ENCODE measurements at regions not wholly inside any gene's neighbourhood (a gene's known extent, or its start where the extent isn't known, plus 50 kb on each side); places are given as distances from the start of the nearest gene placed in this dataset.

DNA sequence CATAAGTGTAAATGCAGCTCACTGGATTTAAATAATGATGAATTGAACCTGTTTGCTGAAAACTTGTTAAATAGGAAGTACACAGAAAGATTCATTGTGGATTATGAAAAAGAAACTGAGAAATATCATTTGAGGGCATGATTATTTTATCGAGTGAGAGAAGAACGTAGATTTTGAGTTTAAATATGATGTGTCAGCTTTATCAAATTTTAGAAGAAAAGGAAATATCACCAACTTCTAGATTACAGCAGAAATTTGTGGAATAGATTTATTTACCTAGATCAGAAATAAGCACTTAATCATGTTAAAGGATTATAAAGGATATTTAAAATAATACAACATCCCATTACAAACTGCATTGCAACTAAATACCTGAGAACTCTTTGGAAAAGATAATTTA lies 315.5 kb downstream of the ZPLD1 start:
- no peak overlapping the region for H3K4me3 ChIP-seq (ENCODE audit: low read depth, low read length)
- TF ChIP-seq, protein P1, sequence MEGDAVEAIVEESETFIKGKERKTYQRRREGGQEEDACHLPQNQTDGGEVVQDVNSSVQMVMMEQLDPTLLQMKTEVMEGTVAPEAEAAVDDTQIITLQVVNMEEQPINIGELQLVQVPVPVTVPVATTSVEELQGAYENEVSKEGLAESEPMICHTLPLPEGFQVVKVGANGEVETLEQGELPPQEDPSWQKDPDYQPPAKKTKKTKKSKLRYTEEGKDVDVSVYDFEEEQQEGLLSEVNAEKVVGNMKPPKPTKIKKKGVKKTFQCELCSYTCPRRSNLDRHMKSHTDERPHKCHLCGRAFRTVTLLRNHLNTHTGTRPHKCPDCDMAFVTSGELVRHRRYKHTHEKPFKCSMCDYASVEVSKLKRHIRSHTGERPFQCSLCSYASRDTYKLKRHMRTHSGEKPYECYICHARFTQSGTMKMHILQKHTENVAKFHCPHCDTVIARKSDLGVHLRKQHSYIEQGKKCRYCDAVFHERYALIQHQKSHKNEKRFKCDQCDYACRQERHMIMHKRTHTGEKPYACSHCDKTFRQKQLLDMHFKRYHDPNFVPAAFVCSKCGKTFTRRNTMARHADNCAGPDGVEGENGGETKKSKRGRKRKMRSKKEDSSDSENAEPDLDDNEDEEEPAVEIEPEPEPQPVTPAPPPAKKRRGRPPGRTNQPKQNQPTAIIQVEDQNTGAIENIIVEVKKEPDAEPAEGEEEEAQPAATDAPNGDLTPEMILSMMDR (IDR thresholded peaks at IDR 0.05; ENCODE audit: insufficient read depth, low read depth, low read length, missing control alignments): no peak
- DNase-seq (ENCODE audit: low read depth): no peak

DNA sequence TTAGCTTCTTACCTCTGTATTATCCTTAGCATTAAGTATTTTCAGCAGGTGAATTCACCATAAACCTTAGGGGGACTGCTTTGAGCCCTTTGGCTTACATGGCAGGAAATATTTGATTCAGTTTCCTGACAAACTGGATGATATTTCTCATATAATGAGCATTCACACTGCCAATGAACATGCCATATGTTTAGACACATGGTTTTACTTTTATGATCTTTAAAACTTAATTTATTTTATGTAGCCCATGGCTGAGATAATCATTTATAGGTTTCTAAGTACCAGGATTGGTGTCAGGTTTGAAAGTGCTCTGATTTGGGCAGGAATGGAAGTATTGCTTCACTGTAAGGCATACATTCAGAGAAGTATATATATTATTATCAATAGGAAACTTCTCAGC lies 319.1 kb downstream of the ZPLD1 start:
- no peak overlapping the region for H3K4me3 ChIP-seq (ENCODE audit: low read depth, low read length)
- TF ChIP-seq, protein P1 (IDR thresholded peaks at IDR 0.05; ENCODE audit: insufficient read depth, low read depth, low read length, missing control alignments): no peak
- DNase-seq (ENCODE audit: low read depth): no peak

GRCh38 chr3:102756706-102757105 lies 321.9 kb downstream of the ZPLD1 start:
- TF ChIP-seq, protein P1 (IDR thresholded peaks at IDR 0.05; ENCODE audit: insufficient read depth, low read depth, low read length, missing control alignments): no peak
- no peak for DNase-seq (ENCODE audit: low read depth)
- H3K4me3 ChIP-seq (ENCODE audit: low read depth, low read length): no peak overlapping the region

DNA sequence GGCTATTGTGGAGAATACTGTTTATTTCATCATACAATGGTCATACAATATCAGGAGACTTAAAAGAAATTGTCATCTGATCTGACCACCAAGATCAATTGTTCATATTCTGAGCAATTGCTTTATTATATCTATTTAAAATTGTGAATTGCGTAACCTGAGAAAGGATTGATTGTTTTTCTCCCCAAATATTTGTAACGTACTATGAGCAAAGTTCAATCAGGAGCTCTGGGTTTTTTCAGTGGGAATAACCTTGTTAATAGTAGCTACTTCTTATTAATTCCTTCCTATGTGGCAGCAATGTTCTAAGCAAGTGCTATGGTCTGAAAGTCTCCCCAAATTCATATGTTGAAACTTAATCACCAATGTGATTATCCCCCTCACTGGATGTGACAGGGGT lies 323.1 kb downstream of the ZPLD1 start:
- DNase-seq (ENCODE audit: low read depth): no peak
- H3K4me3 ChIP-seq (ENCODE audit: low read depth, low read length): no peak overlapping the region
- TF ChIP-seq, protein P1 (IDR thresholded peaks at IDR 0.05; ENCODE audit: insufficient read depth, low read depth, low read length, missing control alignments): no peak

DNA sequence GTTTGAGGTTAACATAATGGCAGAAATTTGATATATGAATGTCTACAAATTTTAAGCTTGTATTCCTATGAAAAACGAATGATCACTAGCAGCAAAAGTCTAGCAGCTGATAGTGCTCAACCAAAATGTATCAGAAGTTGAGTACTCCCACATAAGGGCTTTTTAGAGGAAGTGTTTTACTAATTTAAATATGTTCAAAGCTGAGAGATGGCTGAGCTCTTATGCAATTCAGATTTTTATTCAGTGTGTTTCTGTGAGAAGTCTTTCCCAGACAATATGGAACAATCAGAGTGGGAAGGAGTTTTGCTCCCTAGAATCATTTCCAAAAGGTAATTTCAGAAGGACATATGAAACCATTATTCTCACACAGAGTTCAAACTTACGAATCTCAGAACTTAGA lies 327.0 kb downstream of the ZPLD1 start:
- TF ChIP-seq, protein P1 (IDR thresholded peaks at IDR 0.05; ENCODE audit: insufficient read depth, low read depth, low read length, missing control alignments): no peak
- no peak for DNase-seq (ENCODE audit: low read depth)
- no peak overlapping the region for H3K4me3 ChIP-seq (ENCODE audit: low read depth, low read length)

- H3K4me3 ChIP-seq (ENCODE audit: low read depth, low read length): no peak overlapping the region
- no peak for DNase-seq (ENCODE audit: low read depth)
- TF ChIP-seq, protein P1 (IDR thresholded peaks at IDR 0.05; ENCODE audit: insufficient read depth, low read depth, low read length, missing control alignments): no peak
These were observed 356.0 kb downstream of the ZPLD1 start for GRCh38 chr3:102790747-102791325.
